Loucy (cell line): ENCODE measurements at regions not wholly inside any gene's neighbourhood (a gene's known extent, or its start where the extent isn't known, plus 50 kb on each side); places are given as distances from the start of the nearest gene placed in this dataset.

Experiments
- CTCF ChIP-seq: fragments of 200-600 bp; sonication (generic); conservative IDR thresholded peaks from 2 replicates; pipeline ENCODE4 v1.5.1; 2014; ENCODE audit warnings: mild to moderate bottlenecking, antibody characterized with exemption, low read length
- EZH2phosphoT487 ChIP-seq: fragments of 200-600 bp; IDR thresholded peaks from 2 replicates; pipeline ENCODE4 v1.6.1; 2018; ENCODE audit warnings: antibody characterized with exemption, mild to moderate bottlenecking, moderate library complexity, borderline replicate concordance

- TF ChIP-seq CTCF (no peak), EZH2phosphoT487 (no peak)
Observed at GRCh38 chr13:55576389-55576788, 1564.3 kb upstream of the PRR20A start.
